Ishikawa (cell line): ENCODE measurements at regions not wholly inside any gene's neighbourhood (a gene's known extent, or its start where the extent isn't known, plus 50 kb on each side); places are given as distances from the start of the nearest gene placed in this dataset.

Experiments
- CEBPB ChIP-seq: IDR thresholded peaks from 2 replicates; pipeline ENCODE4 v1.6.1; 2012
- CREB1 ChIP-seq: IDR thresholded peaks from 2 replicates; pipeline ENCODE4 v1.6.1; 2012; ENCODE audit warnings: low read depth
- EP300 ChIP-seq: IDR thresholded peaks from 2 replicates; pipeline ENCODE4 v1.6.1; 2012; ENCODE audit warnings: borderline replicate concordance
- FOXM1 ChIP-seq: IDR thresholded peaks from 2 replicates; pipeline ENCODE4 v1.6.1; 2012; ENCODE audit warnings: low read depth, borderline replicate concordance
- MAX ChIP-seq: IDR thresholded peaks from 2 replicates; pipeline ENCODE4 v1.6.1; 2012
- NFIC ChIP-seq: IDR thresholded peaks from 2 replicates; pipeline ENCODE4 v1.6.1; 2012
- RAD21 ChIP-seq: IDR thresholded peaks from 2 replicates; pipeline ENCODE4 v1.6.1; 2012; ENCODE audit warnings: low read depth
- REST ChIP-seq: IDR thresholded peaks from 2 replicates; pipeline ENCODE4 v1.6.1; 2012; ENCODE audit warnings: low read depth, mild to moderate bottlenecking
- TAF1 ChIP-seq: IDR thresholded peaks from 2 replicates; pipeline ENCODE4 v1.6.1; 2012; ENCODE audit warnings: low read depth, mild to moderate bottlenecking
- TCF12 ChIP-seq: IDR thresholded peaks from 2 replicates; pipeline ENCODE4 v1.6.1; 2012; ENCODE audit warnings: low read depth
- TEAD4 ChIP-seq: IDR thresholded peaks from 2 replicates; pipeline ENCODE4 v1.6.1; 2012
- YY1 ChIP-seq: IDR thresholded peaks from 2 replicates; pipeline ENCODE4 v1.6.1; 2012; ENCODE audit warnings: low read depth
- ZBTB7A ChIP-seq: IDR thresholded peaks from 2 replicates; pipeline ENCODE4 v1.6.1; 2012; ENCODE audit warnings: low read depth

- no peak for TF ChIP-seq MAX
- TF ChIP-seq ZBTB7A: no peak
- TF ChIP-seq RAD21: no peak
- TF ChIP-seq REST: no peak
- no peak for TF ChIP-seq EP300
- TF ChIP-seq CEBPB: no peak
- TF ChIP-seq TEAD4: no peak
- no peak for TF ChIP-seq TCF12
- TF ChIP-seq CREB1: no peak
- no peak for TF ChIP-seq FOXM1
- TF ChIP-seq NFIC: no peak
- no peak for TF ChIP-seq YY1
- no peak for TF ChIP-seq TAF1
These were observed 111.0 kb downstream of the EDN1 start for GRCh38 chr6:12401200-12401599.
